Large intestine (tissue), 3 donors: ENCODE measurements at regions not wholly inside any gene's neighbourhood (a gene's known extent, or its start where the extent isn't known, plus 50 kb on each side); places are given as distances from the start of the nearest gene placed in this dataset.

Experiments
- DNase-seq, 2 donors: peaks; one replicate each; pipeline versions ENCODE4 v3.0.0 to v3.0.0-alpha.2; 2013
- H3K27ac ChIP-seq: one replicate; pipeline ENCODE4 v1.5.1; 2013; ENCODE audit warnings: low read length
- H3K27me3 ChIP-seq: 2 replicates; pipeline ENCODE4 v1.6.1; 2013; ENCODE audit warnings: low read length; ENCODE audit not compliant: control insufficient read depth, insufficient read depth
- H3K36me3 ChIP-seq: 2 replicates; pipeline ENCODE4 v1.6.1; 2013; ENCODE audit warnings: low read length; ENCODE audit not compliant: control insufficient read depth, insufficient read depth
- H3K4me1 ChIP-seq: one replicate; pipeline ENCODE4 v1.6.1; 2013; ENCODE audit warnings: low read length; ENCODE audit not compliant: control insufficient read depth, insufficient read depth
- H3K4me3 ChIP-seq: one replicate; pipeline ENCODE4 v1.5.1; 2013; ENCODE audit warnings: low read length
- H3K9me3 ChIP-seq: one replicate; pipeline ENCODE4 v1.6.1; 2013; ENCODE audit warnings: mild to moderate bottlenecking, low read depth, low read length, moderate library complexity; ENCODE audit not compliant: control insufficient read depth
- WGBS: methylation state at CpG from one replicate; pipeline ENCODE4 v1.1.5; 2013; ENCODE audit warnings: low lambda C conversion rate; ENCODE audit not compliant: insufficient coverage; 5-methylcytosine and 5-hydroxymethylcytosine counted together

GRCh38 chr3:41125258-41125657, 74.0 kb upstream of the CTNNB1 start:
- Histone ChIP-seq H3K27ac (no peak overlapping the region), H3K4me3 (no peak overlapping the region), H3K36me3 (no peaks in the 10 kb centered on the region), H3K4me1 (no peaks in the 10 kb centered on the region), H3K9me3 (peaks cover 15% of the 10 kb centered on the region), H3K27me3 (no peaks in the 10 kb centered on the region)
- no peak for DNase-seq
- WGBS = no CpG with 5 or more reads among the region's 2 CpGs

GRCh38 chr3:41126472-41126871, 72.8 kb upstream of the CTNNB1 start:
- no peak for DNase-seq
- no peak overlapping the region for H3K27ac ChIP-seq
- H3K27me3 ChIP-seq = no peaks in the 10 kb centered on the region
- no peak overlapping the region for H3K4me3 ChIP-seq
- no peaks in the 10 kb centered on the region for H3K36me3 ChIP-seq
- H3K9me3 ChIP-seq = peaks cover 15% of the 10 kb centered on the region
- no peaks in the 10 kb centered on the region for H3K4me1 ChIP-seq
- WGBS = no CpG with 5 or more reads among the region's 4 CpGs

- Histone ChIP-seq H3K9me3 (peaks cover 15% of the 10 kb centered on the region), H3K27ac (no peak overlapping the region), H3K27me3 (no peaks in the 10 kb centered on the region), H3K4me1 (no peaks in the 10 kb centered on the region), H3K4me3 (no peak overlapping the region), H3K36me3 (no peaks in the 10 kb centered on the region)
- no peak for DNase-seq
- WGBS = no CpG with 5 or more reads among the region's 1 CpG
Observed at GRCh38 chr3:41126961-41127360, 72.3 kb upstream of the CTNNB1 start.

- no CpG with 5 or more reads among the region's 2 CpGs for WGBS
- H3K4me1 ChIP-seq = no peaks in the 10 kb centered on the region
- H3K27me3 ChIP-seq = no peaks in the 10 kb centered on the region
- H3K9me3 ChIP-seq = peaks cover 15% of the 10 kb centered on the region
- no peak overlapping the region for H3K4me3 ChIP-seq
- no peak overlapping the region for H3K27ac ChIP-seq
- no peaks in the 10 kb centered on the region for H3K36me3 ChIP-seq
- DNase-seq = no peak
Observed at GRCh38 chr3:41127414-41127813, 71.9 kb upstream of the CTNNB1 start.

GRCh38 chr3:41129731-41130130, 69.6 kb upstream of the CTNNB1 start:
- DNase-seq = no peak
- no CpG with 5 or more reads among the region's 1 CpG for WGBS
- Histone ChIP-seq H3K4me3 (no peak overlapping the region), H3K4me1 (no peaks in the 10 kb centered on the region), H3K27me3 (no peaks in the 10 kb centered on the region), H3K27ac (no peak overlapping the region), H3K36me3 (no peaks in the 10 kb centered on the region), H3K9me3 (peaks cover 15% of the 10 kb centered on the region)

GRCh38 chr3:41131224-41131623, 68.1 kb upstream of the CTNNB1 start:
- no peak overlapping the region for H3K4me3 ChIP-seq
- no peaks in the 10 kb centered on the region for H3K4me1 ChIP-seq
- H3K27me3 ChIP-seq = no peaks in the 10 kb centered on the region
- no peak for DNase-seq
- no peaks in the 10 kb centered on the region for H3K36me3 ChIP-seq
- peaks cover 7% of the 10 kb centered on the region for H3K9me3 ChIP-seq
- H3K27ac ChIP-seq = no peak overlapping the region
- WGBS = no CpG with 5 or more reads among the region's 3 CpGs

- Histone ChIP-seq H3K27ac (no peak overlapping the region), H3K27me3 (no peaks in the 10 kb centered on the region), H3K4me3 (no peak overlapping the region), H3K9me3 (no peaks in the 10 kb centered on the region), H3K36me3 (no peaks in the 10 kb centered on the region), H3K4me1 (no peaks in the 10 kb centered on the region)
- DNase-seq = no peak
- no CpG with 5 or more reads among the region's 1 CpG for WGBS
Observed at GRCh38 chr3:41137686-41138111, 61.6 kb upstream of the CTNNB1 start.

GRCh38 chr3:41138146-41138545, 61.2 kb upstream of the CTNNB1 start:
- no peaks in the 10 kb centered on the region for H3K4me1 ChIP-seq
- DNase-seq = no peak
- no peaks in the 10 kb centered on the region for H3K36me3 ChIP-seq
- no CpG with 5 or more reads among the region's 3 CpGs for WGBS
- no peak overlapping the region for H3K4me3 ChIP-seq
- no peaks in the 10 kb centered on the region for H3K27me3 ChIP-seq
- H3K9me3 ChIP-seq = no peaks in the 10 kb centered on the region
- H3K27ac ChIP-seq = no peak overlapping the region

- Histone ChIP-seq H3K36me3 (no peaks in the 10 kb centered on the region), H3K9me3 (no peaks in the 10 kb centered on the region), H3K27me3 (no peaks in the 10 kb centered on the region), H3K27ac (no peak overlapping the region), H3K4me3 (no peak overlapping the region), H3K4me1 (no peaks in the 10 kb centered on the region)
- no peak for DNase-seq
- WGBS = 85% methylated on average over 2 of the region's 3 CpGs
Observed at GRCh38 chr3:41138601-41139000, 60.7 kb upstream of the CTNNB1 start.

GRCh38 chr3:41140242-41140641, 59.1 kb upstream of the CTNNB1 start:
- DNase-seq = no peak
- H3K27me3 ChIP-seq = no peaks in the 10 kb centered on the region
- WGBS = no CpG with 5 or more reads among the region's 3 CpGs
- H3K27ac ChIP-seq = no peak overlapping the region
- no peaks in the 10 kb centered on the region for H3K36me3 ChIP-seq
- H3K4me3 ChIP-seq = no peak overlapping the region
- H3K4me1 ChIP-seq = no peaks in the 10 kb centered on the region
- H3K9me3 ChIP-seq = no peaks in the 10 kb centered on the region

- no CpG with 5 or more reads among the region's 7 CpGs for whole genome bisulfite sequencing
- Histone ChIP-seq H3K4me3 (no peak overlapping the region), H3K27ac (no peak overlapping the region), H3K27me3 (no peaks in the 10 kb centered on the region), H3K36me3 (no peaks in the 10 kb centered on the region), H3K4me1 (no peaks in the 10 kb centered on the region), H3K9me3 (peaks cover 1% of the 10 kb centered on the region)
- DNase-seq = no peak
Observed at GRCh38 chr3:41141433-41142167, 57.7 kb upstream of the CTNNB1 start.
